Caco-2 (cell line): ENCODE measurements at regions not wholly inside any gene's neighbourhood (a gene's known extent, or its start where the extent isn't known, plus 50 kb on each side); places are given as distances from the start of the nearest gene placed in this dataset.
A peak's percentile ranks its signal among the peaks of the same experiment; 100 is the strongest.

Experiments
- BruUV-seq: library from RNA; stranded (reverse); fragments of 400-500 nt; replicated peaks from 2 replicates; lab custom pipeline; 2021; lab: Mats Ljungman, UMichigan
- CTCF ChIA-PET: fragments of 300-600 bp; sonication (Branson Sonifier 250); formaldehyde crosslinking; loops from one replicate; lab custom pipeline; 2022; ENCODE audit warnings: antibody characterized with exemption; lab: Charles Lee
- POLR2A ChIA-PET: fragments of 300-600 bp; sonication (Branson Sonifier 250); formaldehyde crosslinking; loops from one replicate; lab custom pipeline; 2022; ENCODE audit warnings: antibody characterized with exemption; lab: Charles Lee
- DNase-seq, 2 experiments: peaks; one replicate each; pipeline versions ENCODE4 v3.0.0 to v3.0.0-alpha.2; 2020 to 2022
- H3K27me3 ChIP-seq: replicated peaks from 2 replicates; pipeline ENCODE4 v1.6.0; 2011; ENCODE audit warnings: low read length; ENCODE audit not compliant: control insufficient read depth, insufficient read depth
- H3K36me3 ChIP-seq: 2 replicates; pipeline ENCODE4 v1.5.1; 2011; ENCODE audit warnings: low read length; ENCODE audit not compliant: control insufficient read depth, insufficient read depth
- H3K4me1 ChIP-seq: fragments of 250-450 bp; sonication (Bioruptor Pico); 2 replicates; pipeline ENCODE4 v1.5.1; 2020; ENCODE audit warnings: mild to moderate bottlenecking
- H3K4me3 ChIP-seq: 2 replicates; pipeline ENCODE4 v1.5.1; 2011; ENCODE audit warnings: low read depth, mild to moderate bottlenecking, control low read depth, low read length
- H3K9me3 ChIP-seq: fragments of 250-450 bp; sonication (Bioruptor Pico); 2 replicates; pipeline ENCODE4 v1.5.1; 2020; ENCODE audit warnings: mild to moderate bottlenecking, moderate library complexity
- H3K27ac Mint-ChIP-seq: one replicate; pipeline ENCODE4 v1.8.0; 2022; ENCODE audit warnings: mixed read lengths; ENCODE audit not compliant: unreplicated experiment
- H3K27me3 Mint-ChIP-seq: one replicate; pipeline ENCODE4 v1.8.0; 2022; ENCODE audit warnings: mixed read lengths; ENCODE audit not compliant: insufficient read depth, unreplicated experiment
- H3K36me3 Mint-ChIP-seq: one replicate; pipeline ENCODE4 v1.8.0; 2022; ENCODE audit warnings: mild to moderate bottlenecking, mixed read lengths; ENCODE audit not compliant: insufficient read depth, unreplicated experiment
- H3K4me1 Mint-ChIP-seq: one replicate; pipeline ENCODE4 v1.8.0; 2022; ENCODE audit warnings: low read depth, mixed read lengths; ENCODE audit not compliant: unreplicated experiment
- H3K4me3 Mint-ChIP-seq: one replicate; pipeline ENCODE4 v1.8.0; 2022; ENCODE audit warnings: mild to moderate bottlenecking, moderate library complexity, mixed read lengths; ENCODE audit not compliant: unreplicated experiment
- H3K9me3 Mint-ChIP-seq: one replicate; pipeline ENCODE4 v1.8.0; 2022; ENCODE audit warnings: mixed read lengths; ENCODE audit not compliant: unreplicated experiment
- CTCF ChIP-seq, 2 experiments: fragments of 200-600 bp in 1 of 2; IDR thresholded peaks; 1 replicate in 1 of 2; 2 replicates in 1 of 2; pipeline versions ENCODE4 v1.5.1 to v1.8.0; 2011 to 2022; ENCODE audit warnings: antibody characterized with exemption in 1 of 2, control low read depth in 1 of 2, inconsistent platforms in 1 of 2, low read depth in 1 of 2, low read length in 1 of 2, mild to moderate bottlenecking in 1 of 2, moderate library complexity in 1 of 2; ENCODE audit not compliant: insufficient read depth in 1 of 2, severe bottlenecking in 1 of 2, unreplicated experiment in 1 of 2
- intact Hi-C: fragments of 100-400 bp; cut with micrococcal nuclease; formaldehyde crosslinking; loops from one replicate; pipeline ENCODE4 v1.10.0; 2022; ENCODE audit not compliant: unreplicated experiment

- intact Hi-C loops: no loop called here
- POLR2A ChIA-PET: no interaction called here
- H3K27me3 ChIP-seq: no peaks in the 10 kb centered on the region
- CTCF ChIA-PET: no interaction called here
- H3K36me3 Mint-ChIP-seq: no peaks in the 10 kb centered on the region
- H3K27me3 Mint-ChIP-seq: no peaks in the 10 kb centered on the region
- no peaks in the 10 kb centered on the region for H3K36me3 ChIP-seq
- H3K9me3 ChIP-seq: no peaks in the 10 kb centered on the region
- H3K4me1 ChIP-seq: no peaks in the 10 kb centered on the region
- H3K4me3 ChIP-seq: no peak overlapping the region
- no peaks in the 10 kb centered on the region for H3K9me3 Mint-ChIP-seq
- DNase-seq: no peak
- H3K4me3 Mint-ChIP-seq: no peak overlapping the region
- no TSS peak for BruUV-seq
- no peaks in the 10 kb centered on the region for H3K4me1 Mint-ChIP-seq
- no peak overlapping the region for H3K27ac Mint-ChIP-seq
- no peak for TF ChIP-seq CTCF (IDR thresholded peaks at IDR 0.05; ENCODE audit: insufficient read depth in 1 of 2, low read depth in 1 of 2, low read length in 1 of 2, severe bottlenecking in 1 of 2, unreplicated experiment in 1 of 2)
Observed at GRCh38 chr5:166582416-166582815, 1709.0 kb upstream of the WWC1 start.

GRCh38 chr5:166594567-166594966, 1696.9 kb upstream of the WWC1 start:
- CTCF ChIA-PET: no interaction called here

GRCh38 chr5:166595274-166595951, 1696.0 kb upstream of the WWC1 start:
- no peak for TF ChIP-seq CTCF (IDR thresholded peaks at IDR 0.05; ENCODE audit: insufficient read depth in 1 of 2, low read depth in 1 of 2, low read length in 1 of 2, severe bottlenecking in 1 of 2, unreplicated experiment in 1 of 2)
- CTCF ChIA-PET: no interaction called here

More at GRCh38 chr5:166594567-166594966, 1696.9 kb upstream of the WWC1 start:
- TF ChIP-seq CTCF (IDR thresholded peaks at IDR 0.05; ENCODE audit: insufficient read depth in 1 of 2, low read depth in 1 of 2, low read length in 1 of 2, severe bottlenecking in 1 of 2, unreplicated experiment in 1 of 2): no peak
- no peaks in the 10 kb centered on the region for H3K36me3 Mint-ChIP-seq
- H3K27me3 ChIP-seq: no peaks in the 10 kb centered on the region
- no peaks in the 10 kb centered on the region for H3K9me3 Mint-ChIP-seq
- no peaks in the 10 kb centered on the region for H3K27me3 Mint-ChIP-seq
- no peak overlapping the region for H3K4me3 Mint-ChIP-seq
- H3K4me1 Mint-ChIP-seq: peaks cover 9% of the 10 kb centered on the region
- BruUV-seq: no TSS peak
- H3K27ac Mint-ChIP-seq: no peak overlapping the region
- POLR2A ChIA-PET: no interaction called here
- no peaks in the 10 kb centered on the region; the same call in 1 of the 2 replicates for H3K4me1 ChIP-seq
- H3K9me3 ChIP-seq: no peaks in the 10 kb centered on the region
- H3K36me3 ChIP-seq: no peaks in the 10 kb centered on the region
- H3K4me3 ChIP-seq: no peak overlapping the region
- DNase-seq: no peak
- intact Hi-C loops: no loop called here

More at GRCh38 chr5:166595274-166595951, 1696.0 kb upstream of the WWC1 start:
- H3K27ac Mint-ChIP-seq: peak overlapping the region; percentile 58
- DNase-seq: no peak
- Histone ChIP-seq H3K27me3 (no peaks in the 10 kb centered on the region), H3K4me3 (no peak overlapping the region), H3K9me3 (no peaks in the 10 kb centered on the region), H3K4me1 (no peaks in the 10 kb centered on the region; the same call in 1 of the 2 replicates), H3K36me3 (no peaks in the 10 kb centered on the region)
- no peaks in the 10 kb centered on the region for H3K27me3 Mint-ChIP-seq
- peaks cover 9% of the 10 kb centered on the region for H3K4me1 Mint-ChIP-seq
- no TSS peak for BruUV-seq
- POLR2A ChIA-PET: no interaction called here
- H3K9me3 Mint-ChIP-seq: no peaks in the 10 kb centered on the region
- H3K36me3 Mint-ChIP-seq: no peaks in the 10 kb centered on the region
- intact Hi-C loops: no loop called here
- H3K4me3 Mint-ChIP-seq: no peak overlapping the region
